ENCODE measurements at regions not wholly inside any gene's neighbourhood (a gene's known extent, or its start where the extent isn't known, plus 50 kb on each side); places are given as distances from the start of the nearest gene placed in this dataset.
"Not testable (repeated sequence)": the region's sequence is repeated elsewhere in the genome, so short reads cannot be mapped to it uniquely, and the experiment has no call there.

GRCh38 chr3:194189243-194189791 is 53.4 kb downstream of the HES1 start:
- no peaks in the 10 kb centered on the region for H3K4me1 ChIP-seq (ENCODE audit: control insufficient read depth in 1 of 2, insufficient read depth in 2 of 2, low read length in 2 of 2)
- no peak for TF ChIP-seq CTCF (IDR thresholded peaks at IDR 0.05)
- no peak overlapping the region for H2AFZ ChIP-seq (ENCODE audit: insufficient read depth, low read depth, low read length, poor library complexity, severe bottlenecking)
- no peak overlapping the region for H3K4me3 ChIP-seq (replicated peaks in 1 of 3; ENCODE audit: low read depth in 2 of 3, low read length in 3 of 3)
- H3K27me3 ChIP-seq (ENCODE audit: control insufficient read depth in 2 of 2, insufficient read depth in 2 of 2, low read length in 2 of 2), result no peaks in the 10 kb centered on the region
- Mint-ChIP-seq H3K27ac (no peak overlapping the region), H3K36me3 (no peaks in the 10 kb centered on the region), H3K4me3 (no peak overlapping the region), H3K9me3 (peaks cover 0 to 10% (median 6%) of the 10 kb centered on the region in 7 donors), H3K4me1 (peaks cover 7% of the 10 kb centered on the region), H3K27me3 (ENCODE audit: low read depth in 3 of 3) (peaks cover 0 to 5% (median 4%) of the 10 kb centered on the region in 3 donors)
- WGBS (ENCODE audit: insufficient coverage), result 97% methylated on average over 8 of the region's 9 CpGs
- no peak overlapping the region for H3K9ac ChIP-seq (ENCODE audit: insufficient read depth, low read length, poor library complexity, severe bottlenecking)
- H3K27ac ChIP-seq (ENCODE audit: low read depth in 1 of 2, low read length in 2 of 2), result no peak overlapping the region
- intact Hi-C loops (cut with micrococcal nuclease), result no loop called here
- H3K79me2 ChIP-seq (ENCODE audit: insufficient read depth, low read length), result no peaks in the 10 kb centered on the region
- H3K9me3 ChIP-seq (replicated peaks in 1 of 2; ENCODE audit: control insufficient read depth in 1 of 2, insufficient read depth in 1 of 2, low read length in 2 of 2), result no peaks in the 10 kb centered on the region
- H3K4me2 ChIP-seq (replicated peaks; ENCODE audit: extremely low read depth, low read length, poor library complexity, severe bottlenecking), result no peak overlapping the region
- no peaks in the 10 kb centered on the region for H3K36me3 ChIP-seq (replicated peaks in 1 of 2; ENCODE audit: control insufficient read depth in 1 of 2, insufficient read depth in 2 of 2, low read length in 2 of 2)
- H4K20me1 ChIP-seq (ENCODE audit: insufficient read depth, low read length), result no peaks in the 10 kb centered on the region
- DNase-seq, result no peak

- H3K27ac Mint-ChIP-seq; H3K27ac ChIP-seq (ENCODE audit: low read depth in 1 of 2, low read length in 2 of 2); H3K79me2 ChIP-seq (ENCODE audit: insufficient read depth, low read length); H3K4me3 ChIP-seq (replicated peaks in 1 of 3; ENCODE audit: low read depth in 2 of 3, low read length in 3 of 3); H3K4me1 ChIP-seq (ENCODE audit: control insufficient read depth in 1 of 2, insufficient read depth in 2 of 2, low read length in 2 of 2); H2AFZ ChIP-seq (ENCODE audit: insufficient read depth, low read depth, low read length, poor library complexity, severe bottlenecking); H4K20me1 ChIP-seq (ENCODE audit: insufficient read depth, low read length); H3K36me3 Mint-ChIP-seq; H3K27me3 ChIP-seq (ENCODE audit: control insufficient read depth in 2 of 2, insufficient read depth in 2 of 2, low read length in 2 of 2); intact Hi-C loops (cut with micrococcal nuclease); DNase-seq; H3K4me2 ChIP-seq (replicated peaks; ENCODE audit: extremely low read depth, low read length, poor library complexity, severe bottlenecking); H3K9ac ChIP-seq (ENCODE audit: insufficient read depth, low read length, poor library complexity, severe bottlenecking); H3K9me3 ChIP-seq (replicated peaks in 1 of 2; ENCODE audit: control insufficient read depth in 1 of 2, insufficient read depth in 1 of 2, low read length in 2 of 2); H3K4me3 Mint-ChIP-seq; H3K36me3 ChIP-seq (replicated peaks in 1 of 2; ENCODE audit: control insufficient read depth in 1 of 2, insufficient read depth in 2 of 2, low read length in 2 of 2): not testable (repeated sequence)
- Mint-ChIP-seq H3K9me3 (peaks cover 0 to 10% (median 6%) of the 10 kb centered on the region in 7 donors), H3K27me3 (ENCODE audit: low read depth in 3 of 3) (peaks cover 5 to 10% (median 7%) of the 10 kb centered on the region in 3 donors), H3K4me1 (peaks cover 11% of the 10 kb centered on the region)
- 40% methylated on average over 2 of the region's 2 CpGs for WGBS (ENCODE audit: insufficient coverage)
Observed at GRCh38 chr3:194191850-194192249, 55.9 kb downstream of the HES1 start.
